ENCODE measurements at regions not wholly inside any gene's neighbourhood (a gene's known extent, or its start where the extent isn't known, plus 50 kb on each side); places are given as distances from the start of the nearest gene placed in this dataset.

GRCh38 chr2:123687064-123687463, 338.0 kb upstream of the CNTNAP5 start:
- FAIRE-seq (no peak), DNase-seq (ENCODE audit: insufficient read length, low spot score) (no peak)
- no peak for TF ChIP-seq POLR2AphosphoS5 (IDR thresholded peaks at IDR 0.05; ENCODE audit: low read depth, low read length)
- TF ChIP-seq POU2F2 (IDR thresholded peaks at IDR 0.05; ENCODE audit: low read depth, low read length): no peak
- no peak for TF ChIP-seq POLR2A (IDR thresholded peaks at IDR 0.05; ENCODE audit: low read depth, low read length)
- TF ChIP-seq PAX5 (IDR thresholded peaks at IDR 0.05; ENCODE audit: insufficient read depth, low read length, severe bottlenecking): no peak
- no peak for TF ChIP-seq TAF1 (IDR thresholded peaks at IDR 0.05; ENCODE audit: low read depth, low read length)
- no peak for TF ChIP-seq SPI1 (IDR thresholded peaks at IDR 0.05; ENCODE audit: low read depth, low read length)

GRCh38 chr2:123688231-123688940, 336.7 kb upstream of the CNTNAP5 start:
- TF ChIP-seq PAX5 (IDR thresholded peaks at IDR 0.05; ENCODE audit: insufficient read depth, low read length, severe bottlenecking): no peak
- TF ChIP-seq POLR2AphosphoS5 (IDR thresholded peaks at IDR 0.05; ENCODE audit: low read depth, low read length): no peak
- TF ChIP-seq POU2F2 (IDR thresholded peaks at IDR 0.05; ENCODE audit: low read depth, low read length): no peak
- no peak for TF ChIP-seq POLR2A (IDR thresholded peaks at IDR 0.05; ENCODE audit: low read depth, low read length)
- no peak for TF ChIP-seq TAF1 (IDR thresholded peaks at IDR 0.05; ENCODE audit: low read depth, low read length)
- TF ChIP-seq SPI1 (IDR thresholded peaks at IDR 0.05; ENCODE audit: low read depth, low read length): no peak
- DNase-seq (ENCODE audit: insufficient read length, low spot score): no peak
- FAIRE-seq: no peak

GRCh38 chr2:123692121-123692520, 333.0 kb upstream of the CNTNAP5 start:
- FAIRE-seq (no peak), DNase-seq (ENCODE audit: insufficient read length, low spot score) (no peak)
- no peak for TF ChIP-seq SPI1 (IDR thresholded peaks at IDR 0.05; ENCODE audit: low read depth, low read length)

GRCh38 chr2:123693836-123694235, 331.3 kb upstream of the CNTNAP5 start:
- FAIRE-seq (no peak), DNase-seq (ENCODE audit: insufficient read length, low spot score) (no peak)
- no peak for TF ChIP-seq POLR2A (IDR thresholded peaks at IDR 0.05; ENCODE audit: low read depth, low read length)
- no peak for TF ChIP-seq POU2F2 (IDR thresholded peaks at IDR 0.05; ENCODE audit: low read depth, low read length)
- TF ChIP-seq POLR2AphosphoS5 (IDR thresholded peaks at IDR 0.05; ENCODE audit: low read depth, low read length): no peak
- TF ChIP-seq PAX5 (IDR thresholded peaks at IDR 0.05; ENCODE audit: insufficient read depth, low read length, severe bottlenecking): no peak
- TF ChIP-seq SPI1 (IDR thresholded peaks at IDR 0.05; ENCODE audit: low read depth, low read length): no peak
- TF ChIP-seq TAF1 (IDR thresholded peaks at IDR 0.05; ENCODE audit: low read depth, low read length): no peak

- DNase-seq (ENCODE audit: insufficient read length, low spot score) (no peak), FAIRE-seq (no peak)
- TF ChIP-seq POU2F2 (IDR thresholded peaks at IDR 0.05; ENCODE audit: low read depth, low read length) (no peak), SPI1 (IDR thresholded peaks at IDR 0.05; ENCODE audit: low read depth, low read length) (no peak), POLR2A (IDR thresholded peaks at IDR 0.05; ENCODE audit: low read depth, low read length) (no peak), TAF1 (IDR thresholded peaks at IDR 0.05; ENCODE audit: low read depth, low read length) (no peak), POLR2AphosphoS5 (IDR thresholded peaks at IDR 0.05; ENCODE audit: low read depth, low read length) (no peak), PAX5 (IDR thresholded peaks at IDR 0.05; ENCODE audit: insufficient read depth, low read length, severe bottlenecking) (no peak)
These were observed 329.7 kb upstream of the CNTNAP5 start for GRCh38 chr2:123695426-123695825.

- DNase-seq (ENCODE audit: insufficient read length, low spot score): no peak
These were observed 329.1 kb upstream of the CNTNAP5 start for GRCh38 chr2:123696021-123696420.

GRCh38 chr2:123696799-123697410, 328.2 kb upstream of the CNTNAP5 start:
- TF ChIP-seq POLR2A (IDR thresholded peaks at IDR 0.05; ENCODE audit: low read depth, low read length) (no peak), SPI1 (IDR thresholded peaks at IDR 0.05; ENCODE audit: low read depth, low read length) (no peak), PAX5 (IDR thresholded peaks at IDR 0.05; ENCODE audit: insufficient read depth, low read length, severe bottlenecking) (no peak), POLR2AphosphoS5 (IDR thresholded peaks at IDR 0.05; ENCODE audit: low read depth, low read length) (no peak), TAF1 (IDR thresholded peaks at IDR 0.05; ENCODE audit: low read depth, low read length) (no peak), POU2F2 (IDR thresholded peaks at IDR 0.05; ENCODE audit: low read depth, low read length) (no peak)
- FAIRE-seq (no peak), DNase-seq (ENCODE audit: insufficient read length, low spot score) (no peak)

More at GRCh38 chr2:123696021-123696420, 329.1 kb upstream of the CNTNAP5 start:
- TF ChIP-seq POLR2A (IDR thresholded peaks at IDR 0.05; ENCODE audit: low read depth, low read length): no peak
- no peak for TF ChIP-seq POLR2AphosphoS5 (IDR thresholded peaks at IDR 0.05; ENCODE audit: low read depth, low read length)
- TF ChIP-seq POU2F2 (IDR thresholded peaks at IDR 0.05; ENCODE audit: low read depth, low read length): no peak
- no peak for TF ChIP-seq PAX5 (IDR thresholded peaks at IDR 0.05; ENCODE audit: insufficient read depth, low read length, severe bottlenecking)
- no peak for TF ChIP-seq SPI1 (IDR thresholded peaks at IDR 0.05; ENCODE audit: low read depth, low read length)
- TF ChIP-seq TAF1 (IDR thresholded peaks at IDR 0.05; ENCODE audit: low read depth, low read length): no peak
- FAIRE-seq: no peak

GRCh38 chr2:123715467-123715982, 309.6 kb upstream of the CNTNAP5 start:
- FAIRE-seq (no peak), DNase-seq (ENCODE audit: insufficient read length, low spot score) (no peak)
- no peak for TF ChIP-seq SPI1 (IDR thresholded peaks at IDR 0.05; ENCODE audit: low read depth, low read length)
- TF ChIP-seq POU2F2 (IDR thresholded peaks at IDR 0.05; ENCODE audit: low read depth, low read length): no peak
- TF ChIP-seq POLR2A (IDR thresholded peaks at IDR 0.05; ENCODE audit: low read depth, low read length): no peak
- no peak for TF ChIP-seq TAF1 (IDR thresholded peaks at IDR 0.05; ENCODE audit: low read depth, low read length)
- TF ChIP-seq POLR2AphosphoS5 (IDR thresholded peaks at IDR 0.05; ENCODE audit: low read depth, low read length): no peak
- no peak for TF ChIP-seq PAX5 (IDR thresholded peaks at IDR 0.05; ENCODE audit: insufficient read depth, low read length, severe bottlenecking)

GRCh38 chr2:123717636-123718334, 307.3 kb upstream of the CNTNAP5 start:
- DNase-seq (ENCODE audit: insufficient read length, low spot score) (no peak), FAIRE-seq (no peak)
- TF ChIP-seq SPI1 (IDR thresholded peaks at IDR 0.05; ENCODE audit: low read depth, low read length) (no peak), POLR2AphosphoS5 (IDR thresholded peaks at IDR 0.05; ENCODE audit: low read depth, low read length) (no peak), POU2F2 (IDR thresholded peaks at IDR 0.05; ENCODE audit: low read depth, low read length) (no peak), TAF1 (IDR thresholded peaks at IDR 0.05; ENCODE audit: low read depth, low read length) (no peak), POLR2A (IDR thresholded peaks at IDR 0.05; ENCODE audit: low read depth, low read length) (no peak), PAX5 (IDR thresholded peaks at IDR 0.05; ENCODE audit: insufficient read depth, low read length, severe bottlenecking) (no peak)

Measured in GM12891 (cell line).